ENCODE measurements at regions not wholly inside any gene's neighbourhood (a gene's known extent, or its start where the extent isn't known, plus 50 kb on each side); places are given as distances from the start of the nearest gene placed in this dataset.

GRCh38 chr4:159422019-159422418 is 319.1 kb downstream of the RAPGEF2 start:
- no peaks in the 10 kb centered on the region for H3K27me3 ChIP-seq (ENCODE audit: insufficient read depth, low read length)
- no peaks in the 10 kb centered on the region for H3K36me3 ChIP-seq (ENCODE audit: control insufficient read depth in 1 of 2, insufficient read depth in 2 of 2, low read length in 2 of 2)
- no peaks in the 10 kb centered on the region for H3K79me2 ChIP-seq (ENCODE audit: insufficient read depth, low read length)
- intact Hi-C loops (cut with micrococcal nuclease) = no loop called here
- ChIA-PET POLR2A (no interaction called here), CTCF (no interaction called here), RAD21 (ENCODE audit: low non-redundant PET in 1 of 2, low total read pairs in 2 of 2, uncharacterized antibody in 2 of 2, unreplicated experiment in 2 of 2) (no interaction called here)
- H3K9me3 ChIP-seq (ENCODE audit: control insufficient read depth in 1 of 2, insufficient read depth in 1 of 2, low read depth in 1 of 2, low read length in 2 of 2) = 0 out of 4 replicates have a peak, but pooled peaks cover 0 to 5% of the 10 kb centered on the region in 2 experiments
- H3K27ac ChIP-seq (ENCODE audit: low read depth, low read length) = no peak overlapping the region
- peaks cover 0 to 11% of the 10 kb centered on the region in 2 experiments; a peak in 2 of 4 replicates for H3K4me1 ChIP-seq (ENCODE audit: control insufficient read depth in 1 of 2, insufficient read depth in 2 of 2, low read length in 2 of 2)
- no peak overlapping the region for H3K9ac ChIP-seq (ENCODE audit: low read length)
- no peaks in the 10 kb centered on the region for H3K9me2 ChIP-seq (ENCODE audit: insufficient read depth)
- ATAC-seq (no peak), DNase-seq (ENCODE audit: low read depth, low spot score) (no peak)
- no peak overlapping the region for H2AFZ ChIP-seq (ENCODE audit: low read depth, low read length, poor library complexity, severe bottlenecking)
- H4K20me1 ChIP-seq (ENCODE audit: insufficient read depth) = no peaks in the 10 kb centered on the region
- TF ChIP-seq EZH2 (IDR thresholded peaks at IDR 0.05) = no peak
- no peak for TF ChIP-seq EZH2phosphoT487 (IDR thresholded peaks at IDR 0.05; ENCODE audit: borderline replicate concordance)
- no peak for TF ChIP-seq SRF (IDR thresholded peaks at IDR 0.05; ENCODE audit: low read depth)
- TF ChIP-seq SP1 (IDR thresholded peaks at IDR 0.05; ENCODE audit: low read depth) = no peak
- TF ChIP-seq SIN3A (IDR thresholded peaks at IDR 0.05; ENCODE audit: low read depth) = no peak
- TF ChIP-seq POLR2A (IDR thresholded peaks at IDR 0.05; ENCODE audit: borderline replicate concordance, extremely low read depth, insufficient read depth, insufficient read length) = no peak
- TF ChIP-seq JUND (IDR thresholded peaks at IDR 0.05) = no peak
- TF ChIP-seq CTCF (IDR thresholded peaks at IDR 0.05 in 2 of 3, conservative IDR thresholded peaks at IDR 0.05 in 1 of 3; ENCODE audit: borderline replicate concordance in 1 of 3, insufficient read depth in 1 of 3, low read depth in 2 of 3, low read length in 2 of 3) = no peak
- TF ChIP-seq CBX3 (IDR thresholded peaks at IDR 0.05; ENCODE audit: low read depth) = no peak
- TF ChIP-seq POLR2AphosphoS5 (IDR thresholded peaks at IDR 0.05; ENCODE audit: low read depth, low read length) = no peak
- no peak for TF ChIP-seq CEBPB (IDR thresholded peaks at IDR 0.05; ENCODE audit: low read depth)
- no peak for TF ChIP-seq REST (IDR thresholded peaks at IDR 0.05; ENCODE audit: low read depth)
- no peak for TF ChIP-seq ZFX (IDR thresholded peaks at IDR 0.05)
- BruUV-seq (replicated peaks) = no TSS peak
- H3K4me3 ChIP-seq (replicated peaks in 1 of 2; ENCODE audit: low read depth in 1 of 2, low read length in 2 of 2) = no peak overlapping the region
- no peak overlapping the region for H3K4me2 ChIP-seq (ENCODE audit: low read length)

Data from HCT116 (cell line).